Nephron progenitor cell (in vitro differentiated cells): ENCODE measurements at regions not wholly inside any gene's neighbourhood (a gene's known extent, or its start where the extent isn't known, plus 50 kb on each side); places are given as distances from the start of the nearest gene placed in this dataset.

Experiments used
- DNase-seq: peaks from one replicate; pipeline ENCODE4 v3.0.0; 2021
- H3K27ac Mint-ChIP-seq: 2 replicates; pipeline ENCODE4 v1.8.0; 2021; ENCODE audit warnings: mild to moderate bottlenecking, moderate library complexity, mixed read lengths
- H3K27me3 Mint-ChIP-seq: 2 replicates; pipeline ENCODE4 v1.8.0; 2021; ENCODE audit warnings: mild to moderate bottlenecking, low read depth, mixed read lengths; ENCODE audit not compliant: poor library complexity
- H3K36me3 Mint-ChIP-seq: 2 replicates; pipeline ENCODE4 v1.8.0; 2021; ENCODE audit warnings: low read depth, mixed read lengths
- H3K4me1 Mint-ChIP-seq: 2 replicates; pipeline ENCODE4 v1.8.0; 2021; ENCODE audit warnings: mixed read lengths
- H3K4me3 Mint-ChIP-seq: 2 replicates; pipeline ENCODE4 v1.8.0; 2021; ENCODE audit warnings: mild to moderate bottlenecking, moderate library complexity, mixed read lengths
- H3K9me3 Mint-ChIP-seq: 2 replicates; pipeline ENCODE4 v1.8.0; 2021; ENCODE audit warnings: mild to moderate bottlenecking, moderate library complexity, mixed read lengths
- TF ChIP-seq, protein P1 (sequence below): fragments of 200-600 bp; sonication (generic); IDR thresholded peaks from 2 replicates; pipeline ENCODE4 v1.5.0; 2021; ENCODE audit warnings: antibody characterized with exemption

DNA sequence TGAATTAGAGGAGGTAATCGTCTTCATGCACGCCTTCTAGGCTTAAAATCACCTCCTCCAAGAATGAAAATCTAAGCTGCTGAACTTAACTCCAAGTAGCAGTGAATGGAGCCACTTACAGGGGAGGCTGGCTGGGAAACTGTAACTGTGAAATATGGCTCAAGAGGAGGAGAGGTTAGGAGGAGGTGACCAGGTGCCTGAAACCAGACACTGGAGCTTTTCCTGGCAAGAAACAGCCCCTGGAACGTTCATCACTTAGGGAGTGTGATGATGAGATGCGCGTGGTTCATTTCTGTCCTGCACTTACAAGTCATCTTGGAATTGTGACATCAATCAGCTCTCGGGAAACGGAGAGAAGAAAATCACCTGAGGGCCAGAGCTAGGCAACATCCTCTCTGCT, 62.3 kb upstream of the TMEM132C start:
- Mint-ChIP-seq H3K27ac (peak overlapping the region; percentile 86), H3K27me3 (peaks cover 5% of the 10 kb centered on the region), H3K36me3 (no peaks in the 10 kb centered on the region), H3K9me3 (peaks cover 24% of the 10 kb centered on the region), H3K4me1 (no peaks in the 10 kb centered on the region), H3K4me3 (no peak overlapping the region)
- TF ChIP-seq, protein P1, sequence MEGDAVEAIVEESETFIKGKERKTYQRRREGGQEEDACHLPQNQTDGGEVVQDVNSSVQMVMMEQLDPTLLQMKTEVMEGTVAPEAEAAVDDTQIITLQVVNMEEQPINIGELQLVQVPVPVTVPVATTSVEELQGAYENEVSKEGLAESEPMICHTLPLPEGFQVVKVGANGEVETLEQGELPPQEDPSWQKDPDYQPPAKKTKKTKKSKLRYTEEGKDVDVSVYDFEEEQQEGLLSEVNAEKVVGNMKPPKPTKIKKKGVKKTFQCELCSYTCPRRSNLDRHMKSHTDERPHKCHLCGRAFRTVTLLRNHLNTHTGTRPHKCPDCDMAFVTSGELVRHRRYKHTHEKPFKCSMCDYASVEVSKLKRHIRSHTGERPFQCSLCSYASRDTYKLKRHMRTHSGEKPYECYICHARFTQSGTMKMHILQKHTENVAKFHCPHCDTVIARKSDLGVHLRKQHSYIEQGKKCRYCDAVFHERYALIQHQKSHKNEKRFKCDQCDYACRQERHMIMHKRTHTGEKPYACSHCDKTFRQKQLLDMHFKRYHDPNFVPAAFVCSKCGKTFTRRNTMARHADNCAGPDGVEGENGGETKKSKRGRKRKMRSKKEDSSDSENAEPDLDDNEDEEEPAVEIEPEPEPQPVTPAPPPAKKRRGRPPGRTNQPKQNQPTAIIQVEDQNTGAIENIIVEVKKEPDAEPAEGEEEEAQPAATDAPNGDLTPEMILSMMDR: no peak
- no peak for DNase-seq

GRCh38 chr12:128205145-128205544, 61.8 kb upstream of the TMEM132C start:
- H3K27me3 Mint-ChIP-seq: peaks cover 5% of the 10 kb centered on the region
- H3K4me1 Mint-ChIP-seq: no peaks in the 10 kb centered on the region
- TF ChIP-seq, protein P1: no peak
- no peak overlapping the region for H3K4me3 Mint-ChIP-seq
- H3K9me3 Mint-ChIP-seq: peaks cover 25% of the 10 kb centered on the region
- no peak for DNase-seq
- H3K27ac Mint-ChIP-seq: no peak overlapping the region
- no peaks in the 10 kb centered on the region for H3K36me3 Mint-ChIP-seq

GRCh38 chr12:128205758-128206157, 61.2 kb upstream of the TMEM132C start:
- Mint-ChIP-seq H3K4me1 (no peaks in the 10 kb centered on the region), H3K4me3 (no peak overlapping the region), H3K27me3 (peaks cover 5% of the 10 kb centered on the region), H3K36me3 (no peaks in the 10 kb centered on the region), H3K27ac (no peak overlapping the region), H3K9me3 (peaks cover 21% of the 10 kb centered on the region)
- TF ChIP-seq, protein P1: no peak
- DNase-seq: no peak
